Gastroesophageal sphincter (tissue), 4 donors: ENCODE measurements at regions not wholly inside any gene's neighbourhood (a gene's known extent, or its start where the extent isn't known, plus 50 kb on each side); places are given as distances from the start of the nearest gene placed in this dataset.

Experiments used
- ATAC-seq: fragments of 150-250 bp; one replicate; pipeline ENCODE4 v1.9.1; 2016; ENCODE audit warnings: mild to moderate bottlenecking, moderate library complexity
- H3K27ac ChIP-seq, 4 donors: fragments of 200-600 bp; sonication (generic) in 3 of 4; 1 replicate in 3 of 4; 2 replicates in 1 of 4; pipeline ENCODE4 v1.5.1; 2016 to 2019
- H3K27me3 ChIP-seq: fragments of 200-600 bp; sonication (generic); one replicate; pipeline ENCODE4 v1.5.1; 2019
- H3K36me3 ChIP-seq, 2 donors: fragments of 200-600 bp; sonication (generic); one replicate each; pipeline ENCODE4 v1.5.1; 2019; ENCODE audit warnings: control low read depth in 1 of 2
- H3K4me1 ChIP-seq, 3 donors: fragments of 200-600 bp; sonication (generic); 1 replicate in 2 of 3; 2 replicates in 1 of 3; pipeline ENCODE4 v1.5.1; 2016 to 2019; ENCODE audit warnings: control low read depth in 2 of 3
- H3K4me3 ChIP-seq, 2 donors: fragments of 200-600 bp; sonication (generic); one replicate each; pipeline ENCODE4 v1.5.1; 2019; ENCODE audit warnings: mild to moderate bottlenecking in 1 of 2, moderate library complexity in 1 of 2
- H3K9me3 ChIP-seq, 3 donors: fragments of 200-600 bp; sonication (generic); one replicate each; pipeline ENCODE4 v1.5.1; 2017 to 2019; ENCODE audit warnings: control low read depth in 2 of 3
- EP300 ChIP-seq: sonication (generic); formaldehyde crosslinking; IDR thresholded peaks from one replicate; pipeline ENCODE4 v1.6.1; 2017; ENCODE audit warnings: antibody characterized with exemption, mild to moderate bottlenecking
- POLR2A ChIP-seq, 2 donors: fragments of 450-650 bp; IDR thresholded peaks; one replicate each; pipeline ENCODE4 v1.6.1; 2017; ENCODE audit warnings: antibody characterized with exemption in 2 of 2, mild to moderate bottlenecking in 2 of 2, moderate library complexity in 1 of 2
- POLR2AphosphoS5 ChIP-seq: sonication (generic); formaldehyde crosslinking; IDR thresholded peaks from one replicate; pipeline ENCODE4 v1.6.1; 2017; ENCODE audit warnings: antibody characterized with exemption
- WGBS, 2 donors: methylation state at CpG; one replicate each; pipeline ENCODE4 v1.1.5; 2018; ENCODE audit warnings: low coverage in 1 of 2; 5-methylcytosine and 5-hydroxymethylcytosine counted together
- TF ChIP-seq, protein P1 (sequence below), 4 experiments: fragments of 200-600 bp in 2 of 4; fragments of 450-650 bp in 2 of 4; sonication (generic) in 1 of 4; IDR thresholded peaks; one replicate each; pipeline ENCODE4 v1.5.1; 2017 to 2019; ENCODE audit warnings: antibody characterized with exemption in 4 of 4, mild to moderate bottlenecking in 2 of 4, moderate library complexity in 2 of 4

DNA sequence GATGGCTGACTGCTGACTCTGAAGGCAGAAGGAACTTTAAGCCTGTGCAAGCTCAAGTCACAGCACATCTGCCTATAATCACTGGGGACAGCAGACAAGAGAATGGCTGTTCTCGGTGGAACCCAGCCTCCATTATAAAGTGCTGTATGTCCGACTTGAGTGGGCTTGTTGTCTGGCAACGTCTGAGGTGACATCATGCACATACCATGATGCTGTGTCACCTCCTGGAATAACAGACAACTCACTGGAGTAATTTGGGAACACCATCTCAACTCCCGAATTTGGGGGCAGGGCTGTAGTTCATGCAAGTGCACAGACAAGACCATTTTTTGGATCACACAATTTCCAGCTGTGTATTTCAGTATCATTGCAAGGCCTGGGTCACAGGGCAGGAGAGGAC is 59.8 kb upstream of the GPM6B start:
- H3K9me3 ChIP-seq = no peaks in the 10 kb centered on the region
- TF ChIP-seq EP300 (no peak), POLR2AphosphoS5 (no peak), POLR2A (IDR thresholded peaks at IDR 0.05) (no peak)
- TF ChIP-seq, protein P1, sequence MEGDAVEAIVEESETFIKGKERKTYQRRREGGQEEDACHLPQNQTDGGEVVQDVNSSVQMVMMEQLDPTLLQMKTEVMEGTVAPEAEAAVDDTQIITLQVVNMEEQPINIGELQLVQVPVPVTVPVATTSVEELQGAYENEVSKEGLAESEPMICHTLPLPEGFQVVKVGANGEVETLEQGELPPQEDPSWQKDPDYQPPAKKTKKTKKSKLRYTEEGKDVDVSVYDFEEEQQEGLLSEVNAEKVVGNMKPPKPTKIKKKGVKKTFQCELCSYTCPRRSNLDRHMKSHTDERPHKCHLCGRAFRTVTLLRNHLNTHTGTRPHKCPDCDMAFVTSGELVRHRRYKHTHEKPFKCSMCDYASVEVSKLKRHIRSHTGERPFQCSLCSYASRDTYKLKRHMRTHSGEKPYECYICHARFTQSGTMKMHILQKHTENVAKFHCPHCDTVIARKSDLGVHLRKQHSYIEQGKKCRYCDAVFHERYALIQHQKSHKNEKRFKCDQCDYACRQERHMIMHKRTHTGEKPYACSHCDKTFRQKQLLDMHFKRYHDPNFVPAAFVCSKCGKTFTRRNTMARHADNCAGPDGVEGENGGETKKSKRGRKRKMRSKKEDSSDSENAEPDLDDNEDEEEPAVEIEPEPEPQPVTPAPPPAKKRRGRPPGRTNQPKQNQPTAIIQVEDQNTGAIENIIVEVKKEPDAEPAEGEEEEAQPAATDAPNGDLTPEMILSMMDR (IDR thresholded peaks at IDR 0.05) = no peak
- H3K27ac ChIP-seq = no peak overlapping the region
- ATAC-seq = no peak
- H3K4me1 ChIP-seq = no peaks in the 10 kb centered on the region
- H3K36me3 ChIP-seq = no peaks in the 10 kb centered on the region
- H3K4me3 ChIP-seq = no peak overlapping the region
- no peaks in the 10 kb centered on the region for H3K27me3 ChIP-seq
- WGBS, 2 donors = 71% methylated on average over 1 of the region's 4 CpGs; no CpG with 5 or more reads in 1 of the 2 donors

DNA sequence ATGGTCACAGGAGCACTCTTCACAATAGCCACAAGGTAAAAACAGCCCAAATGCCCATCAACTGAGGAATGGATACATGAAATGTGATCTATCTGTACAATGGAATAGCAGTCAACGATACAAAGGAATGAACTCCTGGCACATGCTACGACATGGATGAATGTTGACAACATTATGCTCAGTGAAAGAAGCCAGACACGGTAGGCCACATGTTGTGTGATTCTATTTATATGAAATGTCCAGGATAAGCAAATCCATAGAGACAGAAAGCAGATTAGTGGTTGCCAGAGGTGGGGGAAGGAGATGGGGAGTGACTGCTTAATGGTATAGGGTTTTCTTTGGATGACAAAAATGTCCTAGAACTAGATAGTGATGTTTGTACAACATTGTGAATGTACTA is 58.7 kb upstream of the GPM6B start:
- H3K4me3 ChIP-seq = no peak overlapping the region
- H3K36me3 ChIP-seq = no peaks in the 10 kb centered on the region
- WGBS, 2 donors = 33 to 46% methylated on average over 1 to 3 of the region's 3 CpGs
- no peak for ATAC-seq
- no peaks in the 10 kb centered on the region for H3K9me3 ChIP-seq
- TF ChIP-seq, protein P1 (IDR thresholded peaks at IDR 0.05) = no peak
- TF ChIP-seq EP300 (no peak), POLR2A (IDR thresholded peaks at IDR 0.05) (no peak), POLR2AphosphoS5 (no peak)
- no peaks in the 10 kb centered on the region for H3K27me3 ChIP-seq
- no peaks in the 10 kb centered on the region for H3K4me1 ChIP-seq
- no peak overlapping the region for H3K27ac ChIP-seq

DNA sequence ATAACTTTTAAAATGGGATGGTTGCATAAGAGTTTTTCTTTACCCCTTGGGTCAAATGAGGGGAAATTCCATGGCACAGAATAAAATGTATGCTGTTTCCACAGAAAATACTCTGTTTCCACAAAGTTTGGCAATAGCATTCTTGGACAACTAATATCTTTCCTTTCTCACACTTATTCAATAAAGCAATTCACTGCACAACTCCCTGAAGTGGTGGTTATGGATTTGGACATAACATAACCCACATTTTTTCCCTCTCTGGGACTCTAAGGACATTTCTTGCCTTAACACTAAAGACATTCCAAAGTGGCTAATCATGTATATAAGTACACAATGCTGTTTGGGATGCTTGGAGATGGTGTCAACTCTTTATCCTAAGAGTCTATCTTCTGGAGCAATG is 51.7 kb upstream of the GPM6B start:
- Histone ChIP-seq H3K4me1 (no peaks in the 10 kb centered on the region), H3K27ac (no peak overlapping the region), H3K27me3 (no peaks in the 10 kb centered on the region), H3K36me3 (no peaks in the 10 kb centered on the region), H3K9me3 (no peaks in the 10 kb centered on the region), H3K4me3 (no peak overlapping the region)
- no peak for ATAC-seq
- no peak for TF ChIP-seq POLR2A (IDR thresholded peaks at IDR 0.05)
- TF ChIP-seq EP300 = no peak
- TF ChIP-seq POLR2AphosphoS5 = no peak
- TF ChIP-seq, protein P1 (IDR thresholded peaks at IDR 0.05) = no peak
